Urinary bladder (tissue), 3 donors: ENCODE measurements at regions not wholly inside any gene's neighbourhood (a gene's known extent, or its start where the extent isn't known, plus 50 kb on each side); places are given as distances from the start of the nearest gene placed in this dataset.

Experiments
- DNase-seq: peaks from one replicate; pipeline ENCODE4 v3.0.0-alpha.2; 2015; ENCODE audit errors: extremely low spot score
- H3K27ac ChIP-seq: one replicate; pipeline ENCODE4 v1.5.1; 2013; ENCODE audit warnings: low read depth, mild to moderate bottlenecking, moderate library complexity
- H3K36me3 ChIP-seq: one replicate; pipeline ENCODE4 v1.6.1; 2013; ENCODE audit warnings: mild to moderate bottlenecking, moderate library complexity; ENCODE audit not compliant: insufficient read depth
- H3K4me1 ChIP-seq: one replicate; pipeline ENCODE4 v1.6.1; 2013; ENCODE audit warnings: mild to moderate bottlenecking, moderate library complexity; ENCODE audit not compliant: insufficient read depth
- H3K4me3 ChIP-seq: one replicate; pipeline ENCODE4 v1.5.1; 2013; ENCODE audit warnings: low read depth, low read length
- WGBS: extraction: QIAGEN DNeasy Blood & Tissue Kit; methylation state at CpG from one replicate; pipeline ENCODE4 v1.1.7; 2013; 5-methylcytosine and 5-hydroxymethylcytosine counted together
- donor health status: healthy with polysubstance abuse.
- donor health status: healthy.

- no peaks in the 10 kb centered on the region for H3K4me1 ChIP-seq
- WGBS = 48% methylated on average over 9 of the region's 9 CpGs
- no peak overlapping the region for H3K4me3 ChIP-seq
- H3K27ac ChIP-seq = no peak overlapping the region
- H3K36me3 ChIP-seq = no peaks in the 10 kb centered on the region
- no peak for DNase-seq
Measured at GRCh38 chr21:16071092-16071491, 341.3 kb downstream of the USP25 start.

- no peak overlapping the region for H3K27ac ChIP-seq
- no peak for DNase-seq
- WGBS = 62% methylated on average over 2 of the region's 2 CpGs
Measured at GRCh38 chr21:16071761-16072160, 342.0 kb downstream of the USP25 start.

GRCh38 chr21:16072221-16072620 lies 342.4 kb downstream of the USP25 start:
- no peak overlapping the region for H3K4me3 ChIP-seq
- WGBS = 88% methylated on average over 3 of the region's 3 CpGs

More at GRCh38 chr21:16071761-16072160, 342.0 kb downstream of the USP25 start:
- Histone ChIP-seq H3K4me3 (no peak overlapping the region), H3K36me3 (no peaks in the 10 kb centered on the region), H3K4me1 (no peaks in the 10 kb centered on the region)

GRCh38 chr21:16072737-16073136 lies 343.0 kb downstream of the USP25 start:
- H3K4me1 ChIP-seq = no peaks in the 10 kb centered on the region
- no peaks in the 10 kb centered on the region for H3K36me3 ChIP-seq
- no peak overlapping the region for H3K27ac ChIP-seq
- H3K4me3 ChIP-seq = no peak overlapping the region
- DNase-seq = peak; percentile 88
- WGBS = 37% methylated on average over 6 of the region's 6 CpGs

More at GRCh38 chr21:16072221-16072620, 342.4 kb downstream of the USP25 start:
- H3K36me3 ChIP-seq = no peaks in the 10 kb centered on the region
- H3K4me1 ChIP-seq = no peaks in the 10 kb centered on the region
- no peak for DNase-seq
- no peak overlapping the region for H3K27ac ChIP-seq

- no peaks in the 10 kb centered on the region for H3K4me1 ChIP-seq
- H3K36me3 ChIP-seq = no peaks in the 10 kb centered on the region
- 75% methylated on average over 2 of the region's 2 CpGs for WGBS
- no peak overlapping the region for H3K27ac ChIP-seq
- no peak for DNase-seq
- H3K4me3 ChIP-seq = no peak overlapping the region
Measured at GRCh38 chr21:16073586-16073985, 343.8 kb downstream of the USP25 start.

GRCh38 chr21:16074950-16075489 lies 345.2 kb downstream of the USP25 start:
- Histone ChIP-seq H3K4me3 (no peak overlapping the region), H3K27ac (no peak overlapping the region), H3K36me3 (no peaks in the 10 kb centered on the region), H3K4me1 (no peaks in the 10 kb centered on the region)
- 78% methylated on average over 3 of the region's 3 CpGs for WGBS
- no peak for DNase-seq

GRCh38 chr21:16075649-16076282 lies 346.0 kb downstream of the USP25 start:
- H3K27ac ChIP-seq = no peak overlapping the region
- no peak overlapping the region for H3K4me3 ChIP-seq

GRCh38 chr21:16076465-16076864 lies 346.7 kb downstream of the USP25 start:
- no peak overlapping the region for H3K27ac ChIP-seq
- H3K36me3 ChIP-seq = no peaks in the 10 kb centered on the region
- no peak overlapping the region for H3K4me3 ChIP-seq
- DNase-seq = no peak
- no peaks in the 10 kb centered on the region for H3K4me1 ChIP-seq

More at GRCh38 chr21:16075649-16076282, 346.0 kb downstream of the USP25 start:
- 93% methylated on average over 5 of the region's 5 CpGs for WGBS
- no peaks in the 10 kb centered on the region for H3K36me3 ChIP-seq
- DNase-seq = no peak
- H3K4me1 ChIP-seq = no peaks in the 10 kb centered on the region

GRCh38 chr21:16078382-16078781 lies 348.6 kb downstream of the USP25 start:
- Histone ChIP-seq H3K4me1 (no peaks in the 10 kb centered on the region), H3K27ac (no peak overlapping the region), H3K4me3 (no peak overlapping the region), H3K36me3 (no peaks in the 10 kb centered on the region)
- no peak for DNase-seq
- 64% methylated on average over 2 of the region's 2 CpGs for WGBS

- no peaks in the 10 kb centered on the region for H3K36me3 ChIP-seq
- WGBS = 93% methylated on average over 1 of the region's 1 CpG
- DNase-seq = no peak
Measured at GRCh38 chr21:16079830-16080229, 350.0 kb downstream of the USP25 start.

GRCh38 chr21:16081304-16081703 lies 351.5 kb downstream of the USP25 start:
- H3K36me3 ChIP-seq = no peaks in the 10 kb centered on the region
- H3K4me1 ChIP-seq = no peaks in the 10 kb centered on the region
- H3K27ac ChIP-seq = no peak overlapping the region
- 84% methylated on average over 2 of the region's 2 CpGs for WGBS
- no peak for DNase-seq
- no peak overlapping the region for H3K4me3 ChIP-seq

More at GRCh38 chr21:16079830-16080229, 350.0 kb downstream of the USP25 start:
- Histone ChIP-seq H3K27ac (no peak overlapping the region), H3K4me1 (no peaks in the 10 kb centered on the region), H3K4me3 (no peak overlapping the region)

GRCh38 chr21:16082038-16082816 lies 352.4 kb downstream of the USP25 start:
- no peak overlapping the region for H3K4me3 ChIP-seq
- 53% methylated on average over 6 of the region's 6 CpGs for WGBS
- H3K36me3 ChIP-seq = no peaks in the 10 kb centered on the region
- no peak for DNase-seq
- H3K27ac ChIP-seq = no peak overlapping the region
- H3K4me1 ChIP-seq = no peaks in the 10 kb centered on the region

- 68% methylated on average over 7 of the region's 7 CpGs for WGBS
- no peak overlapping the region for H3K27ac ChIP-seq
- H3K4me3 ChIP-seq = no peak overlapping the region
- DNase-seq = no peak
- no peaks in the 10 kb centered on the region for H3K36me3 ChIP-seq
- no peaks in the 10 kb centered on the region for H3K4me1 ChIP-seq
Measured at GRCh38 chr21:16084776-16085364, 355.1 kb downstream of the USP25 start.

- H3K4me1 ChIP-seq = no peaks in the 10 kb centered on the region
- no peak overlapping the region for H3K27ac ChIP-seq
- 85% methylated on average over 5 of the region's 5 CpGs for WGBS
- no peaks in the 10 kb centered on the region for H3K36me3 ChIP-seq
- no peak overlapping the region for H3K4me3 ChIP-seq
- DNase-seq = no peak
Measured at GRCh38 chr21:16085421-16085820, 355.6 kb downstream of the USP25 start.
